ENCODE measurements at regions not wholly inside any gene's neighbourhood (a gene's known extent, or its start where the extent isn't known, plus 50 kb on each side); places are given as distances from the start of the nearest gene placed in this dataset.

- Histone ChIP-seq H3K4me3 (no peak overlapping the region), H3K4me1 (ENCODE audit: control insufficient read depth, insufficient read depth, low read length) (no peaks in the 10 kb centered on the region), H3K79me2 (ENCODE audit: control insufficient read depth, insufficient read depth, low read length) (no peaks in the 10 kb centered on the region), H3K27me3 (replicated peaks in 1 of 2; ENCODE audit: control insufficient read depth in 2 of 2, insufficient read depth in 2 of 2, low read length in 1 of 2) (no peaks in the 10 kb centered on the region), H3K27ac (ENCODE audit: control insufficient read depth, insufficient read depth) (no peak overlapping the region), H3K9me3 (replicated peaks; ENCODE audit: control insufficient read depth, insufficient read depth, low read length) (no peaks in the 10 kb centered on the region), H3K4me2 (ENCODE audit: control insufficient read depth, insufficient read depth) (no peak overlapping the region), H4K20me1 (ENCODE audit: control insufficient read depth, insufficient read depth) (no peaks in the 10 kb centered on the region), H3K9ac (ENCODE audit: control insufficient read depth, insufficient read depth, low read length) (no peak overlapping the region), H2AFZ (ENCODE audit: control insufficient read depth, low read depth, low read length) (no peak overlapping the region), H3K36me3 (ENCODE audit: control insufficient read depth in 2 of 2, insufficient read depth in 2 of 2, low read length in 1 of 2) (no peaks in the 10 kb centered on the region)
- RAD21 ChIA-PET (ENCODE audit: unreplicated experiment), result no interaction called here
- TF ChIP-seq TAF1 (IDR thresholded peaks at IDR 0.05; ENCODE audit: borderline replicate concordance, low read depth, low read length), result no peak
- TF ChIP-seq ZNF384 (IDR thresholded peaks at IDR 0.05; ENCODE audit: borderline replicate concordance, low read depth, low read length), result no peak
- no peak for TF ChIP-seq MEF2B (IDR thresholded peaks at IDR 0.05; ENCODE audit: partially characterized antibody, poor library complexity, severe bottlenecking)
- no peak for TF ChIP-seq KDM1A (IDR thresholded peaks at IDR 0.05; ENCODE audit: borderline replicate concordance)
- no peak for TF ChIP-seq POLR2AphosphoS5 (IDR thresholded peaks at IDR 0.05; ENCODE audit: low read length)
- no peak for TF ChIP-seq DPF2 (IDR thresholded peaks at IDR 0.05)
- no peak for TF ChIP-seq RBBP5 (conservative IDR thresholded peaks at IDR 0.05)
- TF ChIP-seq CHD1 (IDR thresholded peaks at IDR 0.05; ENCODE audit: low read depth, low read length), result no peak
- no peak for DNase-seq (ENCODE audit: low read depth, low spot score)
- FAIRE-seq, result no peak
- BruUV-seq (replicated peaks), result no TSS peak
- in situ Hi-C loops (cut with MboI), result no loop called here
- 6% methylated on average over 1 of the region's 1 CpG for WGBS (ENCODE audit: insufficient coverage, insufficient replicate concordance, low lambda C conversion rate, missing lambda C conversion rate)
- SMC1A ChIA-PET (ENCODE audit: uncharacterized antibody, unreplicated experiment), result interaction anchor here (0.6 kb wide), 1 partner anchor 891 kb away, joined by 3 read pairs; no protein-coding TSS in a partner anchor
- no peak for ATAC-seq
- POLR2A ChIA-PET, result no interaction called here
- CTCF ChIA-PET, result no interaction called here
- intact Hi-C loops (cut with micrococcal nuclease; ENCODE audit: unreplicated experiment), result loop anchor here (10.0 kb wide), 1 partner anchor 818 kb away; no protein-coding TSS in a partner anchor
These were observed 50.7 kb upstream of the PRDM5 start for GRCh38 chr4:120973207-120973606.
